ENCODE measurements at regions not wholly inside any gene's neighbourhood (a gene's known extent, or its start where the extent isn't known, plus 50 kb on each side); places are given as distances from the start of the nearest gene placed in this dataset.

GRCh38 chr2:236510034-236510433 is 59.6 kb upstream of the ACKR3 start:
- TF ChIP-seq CTCF (IDR thresholded peaks at IDR 0.05) (no peak), POLR2A (IDR thresholded peaks at IDR 0.05) (no peak)

Measured in uterus (tissue), 2 donors.